ENCODE measurements at regions not wholly inside any gene's neighbourhood (a gene's known extent, or its start where the extent isn't known, plus 50 kb on each side); places are given as distances from the start of the nearest gene placed in this dataset.
A peak's percentile ranks its signal among the peaks of the same experiment; 100 is the strongest.

- Mint-ChIP-seq H3K27me3 (ENCODE audit: low read depth in 3 of 3) (peaks cover 0 to 3% (median 2%) of the 10 kb centered on the region in 3 donors), H3K4me3 (no peak overlapping the region), H3K4me1 (peaks cover 36% of the 10 kb centered on the region), H3K36me3 (no peaks in the 10 kb centered on the region), H3K27ac (peak overlapping the region in 2 of 7 donors; percentile 4 to 6), H3K9me3 (no peaks in the 10 kb centered on the region)
- DNase-seq: peak; percentile 13 to 34 (median 23)
- no peak overlapping the region for H3K4me2 ChIP-seq (replicated peaks; ENCODE audit: extremely low read depth, low read length, poor library complexity, severe bottlenecking)
- H3K79me2 ChIP-seq (ENCODE audit: insufficient read depth, low read length): no peaks in the 10 kb centered on the region
- intact Hi-C loops (cut with micrococcal nuclease): loop anchor here (5.0 kb wide), 2 partner anchors 248 to 738 kb away; no protein-coding TSS in a partner anchor
- no peak overlapping the region for H3K27ac ChIP-seq (ENCODE audit: low read depth in 1 of 2, low read length in 2 of 2)
- H3K36me3 ChIP-seq (replicated peaks in 1 of 2; ENCODE audit: control insufficient read depth in 1 of 2, insufficient read depth in 2 of 2, low read length in 2 of 2): no peaks in the 10 kb centered on the region
- H2AFZ ChIP-seq (ENCODE audit: insufficient read depth, low read depth, low read length, poor library complexity, severe bottlenecking): peak overlapping the region; percentile 20
- H3K9ac ChIP-seq (ENCODE audit: insufficient read depth, low read length, poor library complexity, severe bottlenecking): no peak overlapping the region
- no peaks in the 10 kb centered on the region for H3K9me3 ChIP-seq (replicated peaks in 1 of 2; ENCODE audit: control insufficient read depth in 1 of 2, insufficient read depth in 1 of 2, low read length in 2 of 2)
- WGBS (ENCODE audit: insufficient coverage): 64% methylated on average over 5 of the region's 12 CpGs
- peak; percentile 77 for TF ChIP-seq CTCF (IDR thresholded peaks at IDR 0.05)
- H3K4me1 ChIP-seq (ENCODE audit: control insufficient read depth in 1 of 2, insufficient read depth in 2 of 2, low read length in 2 of 2): peaks cover 15 to 19% of the 10 kb centered on the region in 2 donors
- H4K20me1 ChIP-seq (ENCODE audit: insufficient read depth, low read length): no peaks in the 10 kb centered on the region
- H3K27me3 ChIP-seq (ENCODE audit: control insufficient read depth in 2 of 2, insufficient read depth in 2 of 2, low read length in 2 of 2): no peaks in the 10 kb centered on the region
- no peak overlapping the region for H3K4me3 ChIP-seq (replicated peaks in 1 of 3; ENCODE audit: low read depth in 2 of 3, low read length in 3 of 3)
Observed at GRCh38 chr6:105484238-105485161, 81.6 kb upstream of the PREP start.

GRCh38 chr6:105483492-105483891 lies 80.6 kb upstream of the PREP start:
- H3K79me2 ChIP-seq (ENCODE audit: insufficient read depth, low read length): no peaks in the 10 kb centered on the region
- no peaks in the 10 kb centered on the region for H3K27me3 ChIP-seq (ENCODE audit: control insufficient read depth in 2 of 2, insufficient read depth in 2 of 2, low read length in 2 of 2)
- H3K36me3 ChIP-seq (replicated peaks in 1 of 2; ENCODE audit: control insufficient read depth in 1 of 2, insufficient read depth in 2 of 2, low read length in 2 of 2): no peaks in the 10 kb centered on the region
- H3K27ac ChIP-seq (ENCODE audit: low read depth in 1 of 2, low read length in 2 of 2): no peak overlapping the region
- peaks cover 5 to 9% of the 10 kb centered on the region in 2 donors for H3K4me1 ChIP-seq (ENCODE audit: control insufficient read depth in 1 of 2, insufficient read depth in 2 of 2, low read length in 2 of 2)
- intact Hi-C loops (cut with micrococcal nuclease): loop anchor here in 1 of 2 donors (5.0 kb wide), 1 partner anchor 739 kb away; no protein-coding TSS in a partner anchor
- H3K27ac Mint-ChIP-seq: peak overlapping the region in 1 of 7 donors; percentile 28
- H3K4me3 Mint-ChIP-seq: no peak overlapping the region
- H3K36me3 Mint-ChIP-seq: no peaks in the 10 kb centered on the region
- no peak overlapping the region for H3K9ac ChIP-seq (ENCODE audit: insufficient read depth, low read length, poor library complexity, severe bottlenecking)
- WGBS (ENCODE audit: insufficient coverage): 60% methylated on average over 2 of the region's 4 CpGs
- no peaks in the 10 kb centered on the region for H4K20me1 ChIP-seq (ENCODE audit: insufficient read depth, low read length)
- H3K9me3 Mint-ChIP-seq: no peaks in the 10 kb centered on the region
- H2AFZ ChIP-seq (ENCODE audit: insufficient read depth, low read depth, low read length, poor library complexity, severe bottlenecking): peak overlapping the region; percentile 20
- H3K27me3 Mint-ChIP-seq (ENCODE audit: low read depth in 3 of 3): peaks cover 0 to 3% (median 2%) of the 10 kb centered on the region in 3 donors
- no peak overlapping the region for H3K4me2 ChIP-seq (replicated peaks; ENCODE audit: extremely low read depth, low read length, poor library complexity, severe bottlenecking)
- H3K9me3 ChIP-seq (replicated peaks in 1 of 2; ENCODE audit: control insufficient read depth in 1 of 2, insufficient read depth in 1 of 2, low read length in 2 of 2): no peaks in the 10 kb centered on the region
- no peak for TF ChIP-seq CTCF (IDR thresholded peaks at IDR 0.05)
- peaks cover 26% of the 10 kb centered on the region for H3K4me1 Mint-ChIP-seq
- no peak overlapping the region for H3K4me3 ChIP-seq (replicated peaks in 1 of 3; ENCODE audit: low read depth in 2 of 3, low read length in 3 of 3)
- DNase-seq: no peak
